DOHH2 (cell line): ENCODE measurements at regions not wholly inside any gene's neighbourhood (a gene's known extent, or its start where the extent isn't known, plus 50 kb on each side); places are given as distances from the start of the nearest gene placed in this dataset.

Experiments
- H3F3A ChIP-seq: fragments of 200-600 bp; sonication (generic), shearing (Covaris generic); 2 replicates; pipeline ENCODE4 v1.6.0; 2016; ENCODE audit warnings: antibody characterized with exemption, mild to moderate bottlenecking; ENCODE audit not compliant: control insufficient read depth, insufficient read depth
- H3K27ac ChIP-seq: fragments of 200-600 bp; sonication (generic); 2 replicates; pipeline ENCODE4 v1.5.1; 2014; ENCODE audit warnings: low read depth, mild to moderate bottlenecking, low read length, moderate library complexity
- H3K27me3 ChIP-seq: fragments of 200-600 bp; sonication (generic); 2 replicates; pipeline ENCODE4 v1.6.1; 2014; ENCODE audit warnings: mild to moderate bottlenecking, low read length, mixed read lengths; ENCODE audit not compliant: control insufficient read depth
- H3K36me3 ChIP-seq: fragments of 200-600 bp; sonication (generic); 2 replicates; pipeline ENCODE4 v1.6.1; 2014; ENCODE audit warnings: mild to moderate bottlenecking, low read length, moderate library complexity, mixed read lengths; ENCODE audit not compliant: control insufficient read depth
- H3K4me1 ChIP-seq: fragments of 200-600 bp; sonication (generic); 2 replicates; pipeline ENCODE4 v1.6.1; 2014; ENCODE audit warnings: mild to moderate bottlenecking, low read length, mixed read lengths; ENCODE audit not compliant: control insufficient read depth
- H3K4me2 ChIP-seq: fragments of 200-600 bp; sonication (generic); 2 replicates; pipeline ENCODE4 v1.6.0; 2014; ENCODE audit warnings: mild to moderate bottlenecking, low read length, moderate library complexity
- H3K4me3 ChIP-seq: fragments of 200-600 bp; sonication (generic); 2 replicates; pipeline ENCODE4 v1.5.1; 2014; ENCODE audit warnings: mild to moderate bottlenecking, low read length, mixed read lengths
- H3K79me2 ChIP-seq: fragments of 200-600 bp; sonication (generic); 2 replicates; pipeline ENCODE4 v1.6.1; 2014; ENCODE audit warnings: mild to moderate bottlenecking, low read length, mixed read lengths; ENCODE audit not compliant: control insufficient read depth
- H3K9me2 ChIP-seq: fragments of 200-600 bp; sonication (generic); replicated peaks from 2 replicates; pipeline ENCODE4 v1.6.1; 2014; ENCODE audit warnings: mild to moderate bottlenecking, low read length, mixed read lengths; ENCODE audit not compliant: control insufficient read depth
- H3K9me3 ChIP-seq: fragments of 200-600 bp; sonication (generic); 2 replicates; pipeline ENCODE4 v1.6.1; 2014; ENCODE audit warnings: antibody characterized with exemption, low read length, mixed read lengths; ENCODE audit not compliant: control insufficient read depth, insufficient read depth
- H4K20me1 ChIP-seq: fragments of 200-600 bp; sonication (generic); 2 replicates; pipeline ENCODE4 v1.6.0; 2014; ENCODE audit warnings: low read depth, mild to moderate bottlenecking, antibody characterized with exemption, low read length, moderate library complexity; ENCODE audit not compliant: control insufficient read depth, insufficient read depth
- EZH2phosphoT487 ChIP-seq: fragments of 200-600 bp; sonication (generic); IDR thresholded peaks from 2 replicates; pipeline ENCODE4 v1.6.1; 2017; ENCODE audit warnings: borderline replicate concordance, mild to moderate bottlenecking, antibody characterized with exemption, low read length, moderate library complexity, mixed read lengths
- TF ChIP-seq, protein P1 (sequence below): fragments of 200-600 bp; sonication (generic); IDR thresholded peaks from one replicate; pipeline ENCODE4 v1.5.1; 2014; ENCODE audit warnings: antibody characterized with exemption, mild to moderate bottlenecking, low read depth, low read length; ENCODE audit not compliant: poor library complexity, severe bottlenecking

- Histone ChIP-seq H3K36me3 (no peaks in the 10 kb centered on the region), H3K4me3 (no peak overlapping the region), H3K4me2 (no peak overlapping the region), H3K9me3 (no peaks in the 10 kb centered on the region), H3K9me2 (no peaks in the 10 kb centered on the region), H3F3A (no peaks in the 10 kb centered on the region), H3K27me3 (no peaks in the 10 kb centered on the region), H3K27ac (no peak overlapping the region), H3K79me2 (no peaks in the 10 kb centered on the region), H3K4me1 (no peaks in the 10 kb centered on the region), H4K20me1 (no peaks in the 10 kb centered on the region)
- TF ChIP-seq EZH2phosphoT487, result no peak
- TF ChIP-seq, protein P1, sequence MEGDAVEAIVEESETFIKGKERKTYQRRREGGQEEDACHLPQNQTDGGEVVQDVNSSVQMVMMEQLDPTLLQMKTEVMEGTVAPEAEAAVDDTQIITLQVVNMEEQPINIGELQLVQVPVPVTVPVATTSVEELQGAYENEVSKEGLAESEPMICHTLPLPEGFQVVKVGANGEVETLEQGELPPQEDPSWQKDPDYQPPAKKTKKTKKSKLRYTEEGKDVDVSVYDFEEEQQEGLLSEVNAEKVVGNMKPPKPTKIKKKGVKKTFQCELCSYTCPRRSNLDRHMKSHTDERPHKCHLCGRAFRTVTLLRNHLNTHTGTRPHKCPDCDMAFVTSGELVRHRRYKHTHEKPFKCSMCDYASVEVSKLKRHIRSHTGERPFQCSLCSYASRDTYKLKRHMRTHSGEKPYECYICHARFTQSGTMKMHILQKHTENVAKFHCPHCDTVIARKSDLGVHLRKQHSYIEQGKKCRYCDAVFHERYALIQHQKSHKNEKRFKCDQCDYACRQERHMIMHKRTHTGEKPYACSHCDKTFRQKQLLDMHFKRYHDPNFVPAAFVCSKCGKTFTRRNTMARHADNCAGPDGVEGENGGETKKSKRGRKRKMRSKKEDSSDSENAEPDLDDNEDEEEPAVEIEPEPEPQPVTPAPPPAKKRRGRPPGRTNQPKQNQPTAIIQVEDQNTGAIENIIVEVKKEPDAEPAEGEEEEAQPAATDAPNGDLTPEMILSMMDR, result no peak
Observed at GRCh38 chr2:167380094-167380493, 491.8 kb downstream of the XIRP2 start.

- H3K9me2 ChIP-seq, result no peaks in the 10 kb centered on the region
- H3K4me3 ChIP-seq, result no peak overlapping the region
- no peak for TF ChIP-seq EZH2phosphoT487
- TF ChIP-seq, protein P1, result no peak
- no peak overlapping the region for H3K27ac ChIP-seq
- H3K27me3 ChIP-seq, result no peaks in the 10 kb centered on the region
- H3K9me3 ChIP-seq, result no peaks in the 10 kb centered on the region
- H3K4me1 ChIP-seq, result no peaks in the 10 kb centered on the region
- H3F3A ChIP-seq, result no peaks in the 10 kb centered on the region
- no peaks in the 10 kb centered on the region for H3K36me3 ChIP-seq
- no peaks in the 10 kb centered on the region for H3K79me2 ChIP-seq
- H4K20me1 ChIP-seq, result no peaks in the 10 kb centered on the region
- H3K4me2 ChIP-seq, result no peak overlapping the region
Observed at GRCh38 chr2:167369083-167369482, 480.8 kb downstream of the XIRP2 start.

DNA sequence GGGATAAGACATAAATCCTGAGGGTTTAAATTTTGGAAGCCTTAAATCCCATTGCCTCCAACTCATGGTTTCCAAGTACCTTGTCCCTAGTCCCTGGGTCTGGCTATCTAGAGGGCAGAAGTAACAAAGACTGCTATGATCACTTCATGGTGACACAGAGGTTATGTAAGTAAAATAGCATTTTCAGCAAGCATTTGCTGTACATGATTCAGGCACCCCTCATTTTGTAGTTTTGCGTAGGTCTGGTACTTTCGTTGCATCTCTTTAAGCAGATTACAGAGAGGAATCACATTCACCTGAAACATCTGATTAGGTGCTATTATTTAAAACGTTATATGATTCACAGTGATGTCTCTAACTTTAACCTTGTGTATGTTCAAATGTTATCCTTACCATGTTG is 480.1 kb downstream of the XIRP2 start:
- H3K4me3 ChIP-seq, result no peak overlapping the region
- H4K20me1 ChIP-seq, result no peaks in the 10 kb centered on the region
- H3K4me2 ChIP-seq, result no peak overlapping the region
- TF ChIP-seq, protein P1, result no peak
- TF ChIP-seq EZH2phosphoT487, result no peak
- no peak overlapping the region for H3K27ac ChIP-seq
- no peaks in the 10 kb centered on the region for H3K9me3 ChIP-seq
- H3K4me1 ChIP-seq, result no peaks in the 10 kb centered on the region
- no peaks in the 10 kb centered on the region for H3K79me2 ChIP-seq
- no peaks in the 10 kb centered on the region for H3F3A ChIP-seq
- no peaks in the 10 kb centered on the region for H3K36me3 ChIP-seq
- no peaks in the 10 kb centered on the region for H3K9me2 ChIP-seq
- H3K27me3 ChIP-seq, result no peaks in the 10 kb centered on the region

- H3K4me1 ChIP-seq, result no peaks in the 10 kb centered on the region
- no peaks in the 10 kb centered on the region for H3K9me2 ChIP-seq
- H3F3A ChIP-seq, result no peaks in the 10 kb centered on the region
- H3K27ac ChIP-seq, result no peak overlapping the region
- H3K36me3 ChIP-seq, result no peaks in the 10 kb centered on the region
- H3K4me3 ChIP-seq, result no peak overlapping the region
- no peaks in the 10 kb centered on the region for H4K20me1 ChIP-seq
- no peaks in the 10 kb centered on the region for H3K9me3 ChIP-seq
- H3K27me3 ChIP-seq, result no peaks in the 10 kb centered on the region
- no peaks in the 10 kb centered on the region for H3K79me2 ChIP-seq
- no peak overlapping the region for H3K4me2 ChIP-seq
- TF ChIP-seq EZH2phosphoT487, result no peak
- TF ChIP-seq, protein P1, result no peak
Observed at GRCh38 chr2:167365216-167365615, 476.9 kb downstream of the XIRP2 start.
